ENCODE measurements at regions not wholly inside any gene's neighbourhood (a gene's known extent, or its start where the extent isn't known, plus 50 kb on each side); places are given as distances from the start of the nearest gene placed in this dataset.

GRCh38 chr2:67829470-67829869 is 233.3 kb downstream of the C1D start:
- Histone ChIP-seq H3K4me1 (ENCODE audit: control insufficient read depth, insufficient read depth, low read length) (no peaks in the 10 kb centered on the region), H3K36me3 (ENCODE audit: control insufficient read depth, insufficient read depth, low read length) (no peaks in the 10 kb centered on the region), H3K9me3 (ENCODE audit: control insufficient read depth, insufficient read depth, low read length) (no peaks in the 10 kb centered on the region), H3K4me3 (ENCODE audit: low read length) (no peak overlapping the region), H3K27me3 (ENCODE audit: control insufficient read depth, insufficient read depth, low read length) (no peaks in the 10 kb centered on the region), H3K27ac (ENCODE audit: low read length) (no peak overlapping the region)
- Mint-ChIP-seq H3K4me3 (no peak overlapping the region), H3K27me3 (ENCODE audit: low read depth in 2 of 2) (peaks cover 0 to 2% of the 10 kb centered on the region in 2 donors), H3K27ac (no peak overlapping the region), H3K36me3 (no peaks in the 10 kb centered on the region), H3K4me1 (peaks cover 20 to 33% of the 10 kb centered on the region in 2 donors), H3K9me3 (no peaks in the 10 kb centered on the region)
- ATAC-seq (no peak), DNase-seq (no peak)
- WGBS (ENCODE audit: insufficient coverage) = 83% methylated on average over 2 of the region's 2 CpGs
- intact Hi-C loops (cut with micrococcal nuclease) = no loop called here
- TF ChIP-seq, protein P1, sequence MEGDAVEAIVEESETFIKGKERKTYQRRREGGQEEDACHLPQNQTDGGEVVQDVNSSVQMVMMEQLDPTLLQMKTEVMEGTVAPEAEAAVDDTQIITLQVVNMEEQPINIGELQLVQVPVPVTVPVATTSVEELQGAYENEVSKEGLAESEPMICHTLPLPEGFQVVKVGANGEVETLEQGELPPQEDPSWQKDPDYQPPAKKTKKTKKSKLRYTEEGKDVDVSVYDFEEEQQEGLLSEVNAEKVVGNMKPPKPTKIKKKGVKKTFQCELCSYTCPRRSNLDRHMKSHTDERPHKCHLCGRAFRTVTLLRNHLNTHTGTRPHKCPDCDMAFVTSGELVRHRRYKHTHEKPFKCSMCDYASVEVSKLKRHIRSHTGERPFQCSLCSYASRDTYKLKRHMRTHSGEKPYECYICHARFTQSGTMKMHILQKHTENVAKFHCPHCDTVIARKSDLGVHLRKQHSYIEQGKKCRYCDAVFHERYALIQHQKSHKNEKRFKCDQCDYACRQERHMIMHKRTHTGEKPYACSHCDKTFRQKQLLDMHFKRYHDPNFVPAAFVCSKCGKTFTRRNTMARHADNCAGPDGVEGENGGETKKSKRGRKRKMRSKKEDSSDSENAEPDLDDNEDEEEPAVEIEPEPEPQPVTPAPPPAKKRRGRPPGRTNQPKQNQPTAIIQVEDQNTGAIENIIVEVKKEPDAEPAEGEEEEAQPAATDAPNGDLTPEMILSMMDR (IDR thresholded peaks at IDR 0.05) = no peak

- TF ChIP-seq, protein P1 (IDR thresholded peaks at IDR 0.05) = no peak
- Histone ChIP-seq H3K27me3 (ENCODE audit: control insufficient read depth, insufficient read depth, low read length) (no peaks in the 10 kb centered on the region), H3K9me3 (ENCODE audit: control insufficient read depth, insufficient read depth, low read length) (no peaks in the 10 kb centered on the region), H3K36me3 (ENCODE audit: control insufficient read depth, insufficient read depth, low read length) (no peaks in the 10 kb centered on the region), H3K4me3 (ENCODE audit: low read length) (no peak overlapping the region), H3K4me1 (ENCODE audit: control insufficient read depth, insufficient read depth, low read length) (no peaks in the 10 kb centered on the region), H3K27ac (ENCODE audit: low read length) (no peak overlapping the region)
- no peaks in the 10 kb centered on the region for H3K36me3 Mint-ChIP-seq
- no peak overlapping the region for H3K4me3 Mint-ChIP-seq
- no peaks in the 10 kb centered on the region for H3K9me3 Mint-ChIP-seq
- H3K27ac Mint-ChIP-seq = no peak overlapping the region
- intact Hi-C loops (cut with micrococcal nuclease) = no loop called here
- ATAC-seq (no peak), DNase-seq (no peak)
- WGBS (ENCODE audit: insufficient coverage) = 89% methylated on average over 4 of the region's 5 CpGs
- no peaks in the 10 kb centered on the region for H3K4me1 Mint-ChIP-seq
- peaks cover 0 to 2% of the 10 kb centered on the region in 2 donors for H3K27me3 Mint-ChIP-seq (ENCODE audit: low read depth in 2 of 2)
Observed at GRCh38 chr2:67833632-67834031, 229.2 kb downstream of the C1D start.

- Histone ChIP-seq H3K4me3 (ENCODE audit: low read length) (no peak overlapping the region), H3K4me1 (ENCODE audit: control insufficient read depth, insufficient read depth, low read length) (no peaks in the 10 kb centered on the region), H3K27ac (ENCODE audit: low read length) (no peak overlapping the region), H3K27me3 (ENCODE audit: control insufficient read depth, insufficient read depth, low read length) (no peaks in the 10 kb centered on the region), H3K9me3 (ENCODE audit: control insufficient read depth, insufficient read depth, low read length) (no peaks in the 10 kb centered on the region), H3K36me3 (ENCODE audit: control insufficient read depth, insufficient read depth, low read length) (no peaks in the 10 kb centered on the region)
- no peaks in the 10 kb centered on the region for H3K9me3 Mint-ChIP-seq
- no peak overlapping the region for H3K4me3 Mint-ChIP-seq
- DNase-seq (no peak), ATAC-seq (no peak)
- no peak overlapping the region for H3K27ac Mint-ChIP-seq
- H3K27me3 Mint-ChIP-seq (ENCODE audit: low read depth in 2 of 2) = peaks cover 0 to 2% of the 10 kb centered on the region in 2 donors
- 76% methylated on average over 4 of the region's 7 CpGs for WGBS (ENCODE audit: insufficient coverage)
- intact Hi-C loops (cut with micrococcal nuclease) = no loop called here
- TF ChIP-seq, protein P1 (IDR thresholded peaks at IDR 0.05) = no peak
- H3K4me1 Mint-ChIP-seq = peaks cover 0 to 3% of the 10 kb centered on the region in 2 donors
- no peaks in the 10 kb centered on the region for H3K36me3 Mint-ChIP-seq
Observed at GRCh38 chr2:67834482-67834881, 228.3 kb downstream of the C1D start.

DNA sequence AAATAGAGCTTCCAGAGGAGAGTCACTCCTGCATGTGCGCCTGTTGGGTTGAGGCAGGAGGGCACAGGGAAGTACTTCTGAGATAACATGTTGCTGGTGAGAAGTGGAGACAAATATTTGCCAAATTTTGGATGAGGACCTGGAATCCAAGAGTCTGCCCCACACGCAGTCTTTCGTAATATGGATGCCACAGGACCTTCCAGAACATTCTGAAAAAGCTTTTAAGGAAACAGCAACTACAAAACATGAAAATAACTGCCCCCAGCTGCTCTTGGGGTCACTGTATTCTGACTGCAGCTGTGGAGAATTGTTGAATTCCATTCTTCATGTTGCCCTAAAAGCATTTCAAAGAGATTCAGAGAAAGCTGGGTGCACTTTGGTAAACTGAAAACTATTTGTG is 227.5 kb downstream of the C1D start:
- TF ChIP-seq, protein P1 (IDR thresholded peaks at IDR 0.05) = no peak
- peaks cover 4 to 9% of the 10 kb centered on the region in 2 donors for H3K4me1 Mint-ChIP-seq
- no peak overlapping the region for H3K4me3 Mint-ChIP-seq
- no peaks in the 10 kb centered on the region for H3K9me3 Mint-ChIP-seq
- peaks cover 0 to 2% of the 10 kb centered on the region in 2 donors for H3K27me3 Mint-ChIP-seq (ENCODE audit: low read depth in 2 of 2)
- no peaks in the 10 kb centered on the region for H3K27me3 ChIP-seq (ENCODE audit: control insufficient read depth, insufficient read depth, low read length)
- no peaks in the 10 kb centered on the region for H3K4me1 ChIP-seq (ENCODE audit: control insufficient read depth, insufficient read depth, low read length)
- H3K9me3 ChIP-seq (ENCODE audit: control insufficient read depth, insufficient read depth, low read length) = no peaks in the 10 kb centered on the region
- no peak for DNase-seq
- intact Hi-C loops (cut with micrococcal nuclease) = no loop called here
- H3K27ac Mint-ChIP-seq = no peak overlapping the region
- no peak overlapping the region for H3K4me3 ChIP-seq (ENCODE audit: low read length)
- H3K36me3 Mint-ChIP-seq = no peaks in the 10 kb centered on the region
- 78% methylated on average over 3 of the region's 3 CpGs for WGBS (ENCODE audit: insufficient coverage)
- no peak for ATAC-seq
- no peaks in the 10 kb centered on the region for H3K36me3 ChIP-seq (ENCODE audit: control insufficient read depth, insufficient read depth, low read length)
- no peak overlapping the region for H3K27ac ChIP-seq (ENCODE audit: low read length)

All from natural killer cell (primary cell).